C4-2B (cell line): ENCODE measurements at regions not wholly inside any gene's neighbourhood (a gene's known extent, or its start where the extent isn't known, plus 50 kb on each side); places are given as distances from the start of the nearest gene placed in this dataset.

Experiments
- CTCF ChIP-seq: fragments of 450-650 bp; conservative IDR thresholded peaks from 2 replicates; pipeline ENCODE4 v1.5.1; 2017; ENCODE audit warnings: mild to moderate bottlenecking
- ZFX ChIP-seq: fragments of 450-650 bp; IDR thresholded peaks from 2 replicates; pipeline ENCODE4 v1.6.1; 2017

GRCh38 chr3:64802460-64802859 lies 114.7 kb upstream of the ADAMTS9 start:
- no peak for TF ChIP-seq CTCF
- no peak for TF ChIP-seq ZFX
